ENCODE measurements at regions not wholly inside any gene's neighbourhood (a gene's known extent, or its start where the extent isn't known, plus 50 kb on each side); places are given as distances from the start of the nearest gene placed in this dataset.
"Not testable (repeated sequence)": the region's sequence is repeated elsewhere in the genome, so short reads cannot be mapped to it uniquely, and the experiment has no call there.

GRCh38 chr9:135377431-135377830 is 102.2 kb upstream of the PPP1R26 start:
- no peak for DNase-seq (ENCODE audit: low read depth, low spot score)

GRCh38 chr9:135378751-135379150 is 100.8 kb upstream of the PPP1R26 start:
- no peak for DNase-seq (ENCODE audit: low read depth, low spot score)

- peak; percentile 8 for DNase-seq (ENCODE audit: low read depth, low spot score)
These were observed 99.9 kb upstream of the PPP1R26 start for GRCh38 chr9:135379540-135380267.

GRCh38 chr9:135380311-135380960 is 99.1 kb upstream of the PPP1R26 start:
- no peak for DNase-seq (ENCODE audit: low read depth, low spot score)

- no peak for DNase-seq (ENCODE audit: low read depth, low spot score)
These were observed 97.7 kb upstream of the PPP1R26 start for GRCh38 chr9:135381762-135382310.

GRCh38 chr9:135384226-135384625 is 95.4 kb upstream of the PPP1R26 start:
- no peak for DNase-seq (ENCODE audit: low read depth, low spot score)

- DNase-seq (ENCODE audit: low read depth, low spot score), result not testable (repeated sequence)
These were observed 94.7 kb upstream of the PPP1R26 start for GRCh38 chr9:135384815-135385405.

GRCh38 chr9:135385793-135386192 is 93.8 kb upstream of the PPP1R26 start:
- no peak for DNase-seq (ENCODE audit: low read depth, low spot score)

GRCh38 chr9:135387976-135388375 is 91.6 kb upstream of the PPP1R26 start:
- no peak for DNase-seq (ENCODE audit: low read depth, low spot score)

GRCh38 chr9:135388530-135388929 is 91.1 kb upstream of the PPP1R26 start:
- DNase-seq (ENCODE audit: low read depth, low spot score), result no peak

GRCh38 chr9:135391759-135392158 is 87.8 kb upstream of the PPP1R26 start:
- DNase-seq (ENCODE audit: low read depth, low spot score), result no peak

- no peak for DNase-seq (ENCODE audit: low read depth, low spot score)
These were observed 87.1 kb upstream of the PPP1R26 start for GRCh38 chr9:135392511-135392910.

GRCh38 chr9:135394131-135394530 is 85.5 kb upstream of the PPP1R26 start:
- no peak for DNase-seq (ENCODE audit: low read depth, low spot score)

- DNase-seq (ENCODE audit: low read depth, low spot score), result no peak
These were observed 84.6 kb upstream of the PPP1R26 start for GRCh38 chr9:135394699-135395645.

GRCh38 chr9:135397142-135397541 is 82.4 kb upstream of the PPP1R26 start:
- no peak for DNase-seq (ENCODE audit: low read depth, low spot score)

- DNase-seq (ENCODE audit: low read depth, low spot score), result no peak
These were observed 80.5 kb upstream of the PPP1R26 start for GRCh38 chr9:135399000-135399649.

GRCh38 chr9:135400496-135400895 is 79.1 kb upstream of the PPP1R26 start:
- DNase-seq (ENCODE audit: low read depth, low spot score), result no peak

- no peak for DNase-seq (ENCODE audit: low read depth, low spot score)
These were observed 78.4 kb upstream of the PPP1R26 start for GRCh38 chr9:135401218-135401617.

GRCh38 chr9:135402048-135402738 is 77.4 kb upstream of the PPP1R26 start:
- DNase-seq (ENCODE audit: low read depth, low spot score), result no peak

All from astrocyte of the hippocampus (primary cell).